CD14-positive monocyte (primary cell): ENCODE measurements at regions not wholly inside any gene's neighbourhood (a gene's known extent, or its start where the extent isn't known, plus 50 kb on each side); places are given as distances from the start of the nearest gene placed in this dataset.

Experiments
- DNase-seq, 3 donors: peaks; one replicate each; pipeline ENCODE4 v3.0.0-alpha.2; 2011 to 2022
- H2AFZ ChIP-seq: 2 replicates; pipeline ENCODE4 v1.6.0; 2012; ENCODE audit warnings: mild to moderate bottlenecking, low read depth, low read length, inconsistent platforms; ENCODE audit not compliant: insufficient read depth, poor library complexity, severe bottlenecking
- H3K27ac ChIP-seq, 2 donors: 1 replicate in 1 of 2; 2 replicates in 1 of 2; pipeline ENCODE4 v1.5.1; 2012 to 2013; ENCODE audit warnings: low read length in 2 of 2, control low read depth in 1 of 2, inconsistent platforms in 1 of 2, low read depth in 1 of 2, mild to moderate bottlenecking in 1 of 2
- H3K27me3 ChIP-seq, 2 donors: one replicate each; pipeline versions ENCODE4 v1.6.0 to v1.6.1; 2011 to 2013; ENCODE audit warnings: low read length in 2 of 2; ENCODE audit not compliant: control insufficient read depth in 2 of 2, insufficient read depth in 2 of 2
- H3K36me3 ChIP-seq, 2 donors: replicated peaks in 1 of 2; 1 replicate in 1 of 2; 2 replicates in 1 of 2; pipeline versions ENCODE4 v1.5.1 to v1.6.1; 2012 to 2013; ENCODE audit warnings: low read length in 2 of 2, control low read depth in 1 of 2, inconsistent platforms in 1 of 2, mild to moderate bottlenecking in 1 of 2; ENCODE audit not compliant: insufficient read depth in 2 of 2, control insufficient read depth in 1 of 2
- H3K4me1 ChIP-seq, 2 donors: 1 replicate in 1 of 2; 2 replicates in 1 of 2; pipeline versions ENCODE4 v1.5.1 to v1.6.1; 2012 to 2013; ENCODE audit warnings: low read length in 2 of 2, control low read depth in 1 of 2, inconsistent platforms in 1 of 2, mild to moderate bottlenecking in 1 of 2, moderate library complexity in 1 of 2; ENCODE audit not compliant: insufficient read depth in 2 of 2, control insufficient read depth in 1 of 2
- H3K4me2 ChIP-seq: replicated peaks from 2 replicates; pipeline ENCODE3; 2012; ENCODE audit warnings: low read length, moderate library complexity, mild to moderate bottlenecking; ENCODE audit not compliant: poor library complexity, severe bottlenecking; ENCODE audit errors: extremely low read depth
- H3K4me3 ChIP-seq, 3 experiments: fragments of 200-600 bp in 1 of 3; sonication (generic) in 1 of 3; replicated peaks in 1 of 3; 1 replicate in 2 of 3; 2 replicates in 1 of 3; pipeline ENCODE4 v1.5.1; 2011 to 2013; ENCODE audit warnings: low read length in 3 of 3, mild to moderate bottlenecking in 3 of 3, control low read depth in 2 of 3, low read depth in 2 of 3, inconsistent platforms in 1 of 3, moderate library complexity in 1 of 3
- H3K79me2 ChIP-seq: 2 replicates; pipeline ENCODE4 v1.6.0; 2012; ENCODE audit warnings: mild to moderate bottlenecking, control low read depth, inconsistent platforms, low read length, moderate library complexity; ENCODE audit not compliant: insufficient read depth
- H3K9ac ChIP-seq: 2 replicates; pipeline ENCODE4 v1.6.0; 2017; ENCODE audit warnings: low read length, mild to moderate bottlenecking; ENCODE audit not compliant: insufficient read depth, poor library complexity, severe bottlenecking
- H3K9me3 ChIP-seq, 2 donors: replicated peaks in 1 of 2; 1 replicate in 1 of 2; 2 replicates in 1 of 2; pipeline versions ENCODE4 v1.5.1 to v1.6.1; 2012 to 2013; ENCODE audit warnings: low read length in 2 of 2, control low read depth in 1 of 2; ENCODE audit not compliant: control insufficient read depth in 1 of 2, insufficient read depth in 1 of 2
- H4K20me1 ChIP-seq: 2 replicates; pipeline ENCODE4 v1.6.0; 2012; ENCODE audit warnings: mild to moderate bottlenecking, low read length, control low read depth, moderate library complexity; ENCODE audit not compliant: insufficient read depth
- H3K27ac Mint-ChIP-seq, 7 donors: one replicate each; pipeline ENCODE4 v1.8.0; 2020; ENCODE audit warnings: mild to moderate bottlenecking in 7 of 7, mixed read lengths in 7 of 7, moderate library complexity in 6 of 7, inconsistent platforms in 2 of 7
- H3K27me3 Mint-ChIP-seq, 3 donors: one replicate each; pipeline ENCODE4 v1.8.0; 2021 to 2022; ENCODE audit warnings: low read depth in 3 of 3, mild to moderate bottlenecking in 3 of 3, mixed read lengths in 3 of 3, moderate library complexity in 3 of 3, inconsistent platforms in 1 of 3
- H3K36me3 Mint-ChIP-seq, 2 donors: one replicate each; pipeline ENCODE4 v1.8.0; 2020; ENCODE audit warnings: mixed read lengths in 2 of 2, inconsistent platforms in 1 of 2, mild to moderate bottlenecking in 1 of 2
- H3K4me1 Mint-ChIP-seq: one replicate; pipeline ENCODE4 v1.8.0; 2020; ENCODE audit warnings: mild to moderate bottlenecking, mixed read lengths
- H3K4me3 Mint-ChIP-seq, 2 donors: one replicate each; pipeline ENCODE4 v1.8.0; 2020; ENCODE audit warnings: mild to moderate bottlenecking in 2 of 2, mixed read lengths in 2 of 2, moderate library complexity in 1 of 2
- H3K9me3 Mint-ChIP-seq, 7 donors: one replicate each; pipeline ENCODE4 v1.8.0; 2020 to 2022; ENCODE audit warnings: mixed read lengths in 7 of 7, mild to moderate bottlenecking in 6 of 7, moderate library complexity in 6 of 7, inconsistent platforms in 2 of 7
- WGBS: methylation state at CpG from one replicate; pipeline ENCODE4 v1.1.5; 2013; ENCODE audit warnings: missing lambda C conversion rate; ENCODE audit not compliant: insufficient coverage; 5-methylcytosine and 5-hydroxymethylcytosine counted together
- intact Hi-C, 2 donors: fragments of 100-400 bp; cut with micrococcal nuclease; formaldehyde crosslinking; loops; one replicate each; pipeline versions ENCODE4 v1.15.0 to v1.15.1; 2023
- TF ChIP-seq, protein P1 (sequence below): fragments of 200-600 bp; IDR thresholded peaks from one replicate; pipeline ENCODE4 v1.8.0; 2022; ENCODE audit warnings: antibody characterized with exemption, mild to moderate bottlenecking

DNA sequence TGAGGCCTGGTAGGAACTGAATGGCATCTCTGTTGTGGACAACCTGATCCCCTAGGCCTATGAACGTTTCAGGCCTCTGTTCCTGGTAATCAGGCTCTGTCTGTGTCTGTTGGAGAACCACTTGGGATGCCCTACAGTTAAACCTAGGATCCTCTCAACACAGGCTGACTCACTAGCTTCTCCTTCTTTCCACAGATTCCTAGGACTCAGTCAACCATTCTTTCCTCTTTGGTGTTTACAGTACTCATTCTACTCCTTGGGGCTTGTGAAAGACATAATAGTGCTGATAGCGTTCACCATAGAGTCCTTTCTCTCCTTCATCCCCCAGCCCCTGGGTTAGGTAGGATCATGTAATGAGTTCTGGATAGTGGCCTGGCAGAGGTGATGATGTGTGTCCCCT, 544.3 kb downstream of the METTL4 start:
- H3K27ac Mint-ChIP-seq: no peak overlapping the region
- Histone ChIP-seq H3K27me3 (no peaks in the 10 kb centered on the region), H3K36me3 (no peaks in the 10 kb centered on the region), H4K20me1 (no peaks in the 10 kb centered on the region), H3K4me1 (no peaks in the 10 kb centered on the region), H3K27ac (no peak overlapping the region), H3K4me2 (no peak overlapping the region), H3K9me3 (no peaks in the 10 kb centered on the region), H3K4me3 (no peak overlapping the region), H2AFZ (no peak overlapping the region), H3K9ac (no peak overlapping the region), H3K79me2 (no peaks in the 10 kb centered on the region)
- intact Hi-C loops: no loop called here
- H3K4me1 Mint-ChIP-seq: no peaks in the 10 kb centered on the region
- H3K9me3 Mint-ChIP-seq: peaks cover 0 to 9% (median 1%) of the 10 kb centered on the region in 7 donors
- H3K27me3 Mint-ChIP-seq: peaks cover 0 to under 1% (median 0%) of the 10 kb centered on the region in 3 donors
- H3K4me3 Mint-ChIP-seq: no peak overlapping the region
- 50% methylated on average over 1 of the region's 2 CpGs for WGBS
- DNase-seq: no peak
- no peaks in the 10 kb centered on the region for H3K36me3 Mint-ChIP-seq
- TF ChIP-seq, protein P1, sequence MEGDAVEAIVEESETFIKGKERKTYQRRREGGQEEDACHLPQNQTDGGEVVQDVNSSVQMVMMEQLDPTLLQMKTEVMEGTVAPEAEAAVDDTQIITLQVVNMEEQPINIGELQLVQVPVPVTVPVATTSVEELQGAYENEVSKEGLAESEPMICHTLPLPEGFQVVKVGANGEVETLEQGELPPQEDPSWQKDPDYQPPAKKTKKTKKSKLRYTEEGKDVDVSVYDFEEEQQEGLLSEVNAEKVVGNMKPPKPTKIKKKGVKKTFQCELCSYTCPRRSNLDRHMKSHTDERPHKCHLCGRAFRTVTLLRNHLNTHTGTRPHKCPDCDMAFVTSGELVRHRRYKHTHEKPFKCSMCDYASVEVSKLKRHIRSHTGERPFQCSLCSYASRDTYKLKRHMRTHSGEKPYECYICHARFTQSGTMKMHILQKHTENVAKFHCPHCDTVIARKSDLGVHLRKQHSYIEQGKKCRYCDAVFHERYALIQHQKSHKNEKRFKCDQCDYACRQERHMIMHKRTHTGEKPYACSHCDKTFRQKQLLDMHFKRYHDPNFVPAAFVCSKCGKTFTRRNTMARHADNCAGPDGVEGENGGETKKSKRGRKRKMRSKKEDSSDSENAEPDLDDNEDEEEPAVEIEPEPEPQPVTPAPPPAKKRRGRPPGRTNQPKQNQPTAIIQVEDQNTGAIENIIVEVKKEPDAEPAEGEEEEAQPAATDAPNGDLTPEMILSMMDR: no peak

DNA sequence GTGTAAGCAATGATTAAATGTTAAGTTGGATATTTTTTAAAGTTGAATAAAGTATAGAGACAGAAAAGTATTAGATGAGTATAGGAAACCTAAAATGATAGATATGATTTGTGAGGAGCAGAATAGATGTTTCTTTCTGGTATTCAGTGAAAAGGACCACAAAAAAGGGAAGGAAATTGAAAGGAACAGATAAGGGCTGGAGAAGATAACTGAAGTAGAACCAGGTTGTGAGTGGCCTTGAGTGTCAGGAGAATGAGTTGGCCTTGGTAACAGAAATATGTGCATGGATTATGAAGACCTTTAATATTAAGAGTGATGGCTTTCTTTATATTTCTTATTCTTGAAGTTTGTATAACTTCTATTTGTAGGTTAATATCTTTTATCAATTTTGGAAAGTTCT, 543.5 kb downstream of the METTL4 start:
- Histone ChIP-seq H3K27me3 (no peaks in the 10 kb centered on the region), H3K4me3 (no peak overlapping the region), H3K4me1 (no peaks in the 10 kb centered on the region), H3K27ac (no peak overlapping the region), H4K20me1 (no peaks in the 10 kb centered on the region), H2AFZ (no peak overlapping the region), H3K36me3 (no peaks in the 10 kb centered on the region), H3K9ac (no peak overlapping the region), H3K9me3 (no peaks in the 10 kb centered on the region), H3K79me2 (no peaks in the 10 kb centered on the region), H3K4me2 (no peak overlapping the region)
- H3K4me3 Mint-ChIP-seq: no peak overlapping the region
- DNase-seq: no peak
- TF ChIP-seq, protein P1: no peak
- H3K36me3 Mint-ChIP-seq: no peaks in the 10 kb centered on the region
- no peak overlapping the region for H3K27ac Mint-ChIP-seq
- H3K27me3 Mint-ChIP-seq: no peaks in the 10 kb centered on the region
- H3K9me3 Mint-ChIP-seq: peaks cover 0 to 8% (median 1%) of the 10 kb centered on the region in 7 donors
- no peaks in the 10 kb centered on the region for H3K4me1 Mint-ChIP-seq
- intact Hi-C loops: no loop called here
